ENCODE measurements at regions not wholly inside any gene's neighbourhood (a gene's known extent, or its start where the extent isn't known, plus 50 kb on each side); places are given as distances from the start of the nearest gene placed in this dataset.
"Not testable (repeated sequence)": the region's sequence is repeated elsewhere in the genome, so short reads cannot be mapped to it uniquely, and the experiment has no call there.

DNA sequence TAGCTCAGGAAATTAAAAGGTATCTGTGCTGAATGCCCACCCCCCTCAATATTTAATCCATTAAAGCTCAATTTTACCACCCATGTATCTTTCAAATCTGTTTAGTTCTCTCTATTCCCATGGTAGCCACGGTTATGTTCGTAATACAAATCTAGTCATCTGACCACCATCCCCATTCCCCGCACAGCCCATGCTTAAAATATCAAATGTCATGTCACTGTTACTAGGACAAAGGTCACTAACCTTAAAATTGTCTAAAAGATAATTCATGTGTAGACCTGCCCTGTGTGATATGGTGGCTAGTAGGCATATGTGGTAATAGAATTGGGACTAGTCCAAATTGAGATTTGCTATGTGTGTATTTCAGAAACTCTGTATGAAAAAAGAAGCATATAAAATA, 728.5 kb upstream of the B3GALT2 start:
- FAIRE-seq (no peak), DNase-seq (ENCODE audit: insufficient read length, low spot score) (no peak)
- TF ChIP-seq SPI1 (IDR thresholded peaks at IDR 0.05; ENCODE audit: low read depth, low read length) (no peak), POLR2AphosphoS5 (IDR thresholded peaks at IDR 0.05; ENCODE audit: low read depth, low read length) (no peak), POLR2A (IDR thresholded peaks at IDR 0.05; ENCODE audit: low read depth, low read length) (no peak), TAF1 (IDR thresholded peaks at IDR 0.05; ENCODE audit: low read depth, low read length) (no peak), POU2F2 (IDR thresholded peaks at IDR 0.05; ENCODE audit: low read depth, low read length) (no peak), PAX5 (IDR thresholded peaks at IDR 0.05; ENCODE audit: insufficient read depth, low read length, severe bottlenecking) (no peak)

GRCh38 chr1:193909406-193910082, 723.1 kb upstream of the B3GALT2 start:
- no peak for FAIRE-seq
- no peak for DNase-seq (ENCODE audit: insufficient read length, low spot score)
- no peak for TF ChIP-seq SPI1 (IDR thresholded peaks at IDR 0.05; ENCODE audit: low read depth, low read length)
- no peak for TF ChIP-seq TAF1 (IDR thresholded peaks at IDR 0.05; ENCODE audit: low read depth, low read length)
- no peak for TF ChIP-seq PAX5 (IDR thresholded peaks at IDR 0.05; ENCODE audit: insufficient read depth, low read length, severe bottlenecking)
- no peak for TF ChIP-seq POLR2AphosphoS5 (IDR thresholded peaks at IDR 0.05; ENCODE audit: low read depth, low read length)
- no peak for TF ChIP-seq POLR2A (IDR thresholded peaks at IDR 0.05; ENCODE audit: low read depth, low read length)
- TF ChIP-seq POU2F2 (IDR thresholded peaks at IDR 0.05; ENCODE audit: low read depth, low read length): no peak

DNA sequence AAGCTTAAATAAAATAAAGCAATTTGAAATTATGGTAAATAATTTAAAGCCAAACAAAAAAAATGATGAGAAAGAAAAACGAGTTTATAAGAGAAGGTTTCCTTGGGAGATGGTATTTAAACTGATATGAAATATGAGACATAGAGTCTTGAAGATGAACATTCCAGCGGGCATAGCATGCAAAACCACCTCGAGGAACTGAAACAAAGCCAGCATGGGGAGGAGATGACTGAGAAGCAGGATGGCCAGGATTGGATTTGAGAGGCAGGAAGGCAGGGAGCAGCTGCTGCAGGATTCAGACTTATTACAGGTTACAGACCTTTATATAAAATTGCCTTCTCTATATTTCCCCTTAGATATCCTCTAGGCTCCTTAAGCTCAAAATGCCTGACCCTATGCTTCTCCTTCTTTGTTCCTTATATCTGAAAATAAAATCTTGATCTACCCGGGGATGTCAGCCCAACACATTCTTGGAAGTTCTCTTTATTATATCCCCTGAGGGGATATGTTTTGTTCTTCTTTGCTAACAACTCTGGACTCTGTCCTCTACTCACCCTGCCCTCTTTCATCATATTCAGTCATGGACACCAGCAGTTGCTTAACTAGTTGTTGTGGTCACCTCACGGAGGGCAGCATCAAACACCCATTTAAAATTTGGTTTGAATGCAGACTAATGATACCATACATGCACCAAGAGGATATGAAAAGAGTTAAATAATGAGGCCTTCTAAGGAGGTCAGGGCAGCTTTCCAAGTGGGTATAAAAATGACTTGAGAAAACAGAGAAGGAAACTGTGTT, 719.1 kb upstream of the B3GALT2 start:
- FAIRE-seq (no peak), DNase-seq (ENCODE audit: insufficient read length, low spot score) (no peak)
- TF ChIP-seq POU2F2 (IDR thresholded peaks at IDR 0.05; ENCODE audit: low read depth, low read length) (no peak), SPI1 (IDR thresholded peaks at IDR 0.05; ENCODE audit: low read depth, low read length) (no peak), TAF1 (IDR thresholded peaks at IDR 0.05; ENCODE audit: low read depth, low read length) (no peak), PAX5 (IDR thresholded peaks at IDR 0.05; ENCODE audit: insufficient read depth, low read length, severe bottlenecking) (no peak), POLR2AphosphoS5 (IDR thresholded peaks at IDR 0.05; ENCODE audit: low read depth, low read length) (no peak), POLR2A (IDR thresholded peaks at IDR 0.05; ENCODE audit: low read depth, low read length) (no peak)

DNA sequence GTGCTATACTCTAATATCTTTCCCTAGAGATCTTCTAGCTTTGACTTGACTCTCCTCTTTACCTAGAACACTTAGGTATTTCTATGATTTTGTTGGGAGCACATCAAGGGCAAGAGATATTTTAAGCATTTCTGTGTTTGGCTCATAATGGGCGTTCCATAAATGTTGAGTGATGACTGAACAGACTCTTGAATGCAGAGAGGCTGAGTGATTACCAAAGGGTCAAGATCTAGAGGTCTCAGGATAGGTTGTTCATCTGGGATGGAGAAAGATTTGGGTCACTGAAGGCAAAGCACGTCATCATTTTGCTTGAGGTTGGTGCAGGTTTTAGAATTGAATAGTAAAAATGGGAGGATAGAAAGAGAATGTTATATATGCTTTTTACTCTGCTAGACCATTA, 705.4 kb upstream of the B3GALT2 start:
- TF ChIP-seq TAF1 (IDR thresholded peaks at IDR 0.05; ENCODE audit: low read depth, low read length): no peak
- TF ChIP-seq POU2F2 (IDR thresholded peaks at IDR 0.05; ENCODE audit: low read depth, low read length): no peak
- no peak for TF ChIP-seq PAX5 (IDR thresholded peaks at IDR 0.05; ENCODE audit: insufficient read depth, low read length, severe bottlenecking)
- no peak for TF ChIP-seq POLR2A (IDR thresholded peaks at IDR 0.05; ENCODE audit: low read depth, low read length)
- TF ChIP-seq POLR2AphosphoS5 (IDR thresholded peaks at IDR 0.05; ENCODE audit: low read depth, low read length): no peak
- no peak for TF ChIP-seq SPI1 (IDR thresholded peaks at IDR 0.05; ENCODE audit: low read depth, low read length)
- no peak for DNase-seq (ENCODE audit: insufficient read length, low spot score)
- no peak for FAIRE-seq

GRCh38 chr1:193890935-193891334, 704.5 kb upstream of the B3GALT2 start:
- DNase-seq (ENCODE audit: insufficient read length, low spot score): no peak
- TF ChIP-seq TAF1 (IDR thresholded peaks at IDR 0.05; ENCODE audit: low read depth, low read length) (no peak), SPI1 (IDR thresholded peaks at IDR 0.05; ENCODE audit: low read depth, low read length) (no peak), PAX5 (IDR thresholded peaks at IDR 0.05; ENCODE audit: insufficient read depth, low read length, severe bottlenecking) (no peak), POLR2AphosphoS5 (IDR thresholded peaks at IDR 0.05; ENCODE audit: low read depth, low read length) (no peak), POLR2A (IDR thresholded peaks at IDR 0.05; ENCODE audit: low read depth, low read length) (no peak), POU2F2 (IDR thresholded peaks at IDR 0.05; ENCODE audit: low read depth, low read length) (no peak)
- FAIRE-seq: no peak

GRCh38 chr1:193884848-193885558, 698.6 kb upstream of the B3GALT2 start:
- TF ChIP-seq PAX5 (IDR thresholded peaks at IDR 0.05; ENCODE audit: insufficient read depth, low read length, severe bottlenecking) (no peak), POLR2AphosphoS5 (IDR thresholded peaks at IDR 0.05; ENCODE audit: low read depth, low read length) (no peak), SPI1 (IDR thresholded peaks at IDR 0.05; ENCODE audit: low read depth, low read length) (no peak), POLR2A (IDR thresholded peaks at IDR 0.05; ENCODE audit: low read depth, low read length) (no peak)
- DNase-seq (ENCODE audit: insufficient read length, low spot score) (no peak), FAIRE-seq (no peak)

DNA sequence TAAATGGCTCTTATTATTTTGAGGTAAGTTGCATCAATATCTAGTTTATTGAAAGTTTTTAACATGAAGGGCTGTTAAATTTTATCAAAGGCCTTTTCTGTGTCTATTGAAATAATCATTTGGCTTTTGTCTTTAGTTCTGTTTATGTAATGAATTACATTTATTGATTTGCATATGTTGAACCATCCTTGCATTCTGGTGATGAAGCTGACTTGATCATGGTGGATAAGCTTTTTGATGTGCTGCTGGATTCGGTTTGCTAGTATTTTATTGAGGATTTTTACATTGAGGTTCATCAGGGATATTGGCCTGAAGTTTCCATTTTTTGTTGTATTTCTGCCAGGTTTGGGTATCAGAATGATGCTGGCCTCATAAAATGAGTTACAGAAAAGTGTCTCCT, 691.5 kb upstream of the B3GALT2 start:
- not testable (repeated sequence) for FAIRE-seq; DNase-seq (ENCODE audit: insufficient read length, low spot score)

GRCh38 chr1:193868425-193868824, 682.0 kb upstream of the B3GALT2 start:
- no peak for TF ChIP-seq POU2F2 (IDR thresholded peaks at IDR 0.05; ENCODE audit: low read depth, low read length)
- TF ChIP-seq POLR2A (IDR thresholded peaks at IDR 0.05; ENCODE audit: low read depth, low read length): no peak
- TF ChIP-seq PAX5 (IDR thresholded peaks at IDR 0.05; ENCODE audit: insufficient read depth, low read length, severe bottlenecking): no peak
- no peak for TF ChIP-seq TAF1 (IDR thresholded peaks at IDR 0.05; ENCODE audit: low read depth, low read length)
- TF ChIP-seq POLR2AphosphoS5 (IDR thresholded peaks at IDR 0.05; ENCODE audit: low read depth, low read length): no peak
- TF ChIP-seq SPI1 (IDR thresholded peaks at IDR 0.05; ENCODE audit: low read depth, low read length): no peak
- no peak for DNase-seq (ENCODE audit: insufficient read length, low spot score)
- no peak for FAIRE-seq

GRCh38 chr1:193856261-193856660, 669.8 kb upstream of the B3GALT2 start:
- DNase-seq (ENCODE audit: insufficient read length, low spot score) (no peak), FAIRE-seq (no peak)
- no peak for TF ChIP-seq POLR2A (IDR thresholded peaks at IDR 0.05; ENCODE audit: low read depth, low read length)
- TF ChIP-seq PAX5 (IDR thresholded peaks at IDR 0.05; ENCODE audit: insufficient read depth, low read length, severe bottlenecking): no peak
- no peak for TF ChIP-seq POU2F2 (IDR thresholded peaks at IDR 0.05; ENCODE audit: low read depth, low read length)
- TF ChIP-seq POLR2AphosphoS5 (IDR thresholded peaks at IDR 0.05; ENCODE audit: low read depth, low read length): no peak
- no peak for TF ChIP-seq SPI1 (IDR thresholded peaks at IDR 0.05; ENCODE audit: low read depth, low read length)
- no peak for TF ChIP-seq TAF1 (IDR thresholded peaks at IDR 0.05; ENCODE audit: low read depth, low read length)
